ACC112 (cell line): ENCODE measurements at regions not wholly inside any gene's neighbourhood (a gene's known extent, or its start where the extent isn't known, plus 50 kb on each side); places are given as distances from the start of the nearest gene placed in this dataset.
A peak's percentile ranks its signal among the peaks of the same experiment; 100 is the strongest.
"Not testable (repeated sequence)": the region's sequence is repeated elsewhere in the genome, so short reads cannot be mapped to it uniquely, and the experiment has no call there.

ENCODE experiments used
- H2AFZ ChIP-seq: fragments of 200-600 bp; sonication (generic); one replicate; pipeline ENCODE4 v1.6.0; 2017; ENCODE audit warnings: antibody characterized with exemption, low read length; ENCODE audit not compliant: unreplicated experiment
- H3K27ac ChIP-seq: fragments of 200-600 bp; sonication (generic); 2 replicates; pipeline ENCODE4 v1.5.1; 2014; ENCODE audit warnings: low read depth, mild to moderate bottlenecking, antibody characterized with exemption, low read length, moderate library complexity
- H3K27me3 ChIP-seq: fragments of 200-600 bp; sonication (generic); 2 replicates; pipeline ENCODE4 v1.6.1; 2014; ENCODE audit warnings: mild to moderate bottlenecking, antibody characterized with exemption, low read length, moderate library complexity, mixed read lengths; ENCODE audit not compliant: insufficient read depth
- H3K36me3 ChIP-seq: fragments of 200-600 bp; sonication (generic); 2 replicates; pipeline ENCODE4 v1.6.1; 2016; ENCODE audit warnings: mild to moderate bottlenecking, antibody characterized with exemption, low read length, moderate library complexity, mixed read lengths; ENCODE audit not compliant: insufficient read depth
- H3K4me1 ChIP-seq: fragments of 200-600 bp; sonication (generic); one replicate; pipeline ENCODE4 v1.6.1; 2016; ENCODE audit warnings: low read length, mixed read lengths; ENCODE audit not compliant: insufficient read depth, unreplicated experiment, control insufficient read depth
- H3K4me3 ChIP-seq: fragments of 200-600 bp; sonication (generic); 2 replicates; pipeline ENCODE4 v1.5.1; 2014; ENCODE audit warnings: mild to moderate bottlenecking, low read depth, low read length
- H3K79me2 ChIP-seq: fragments of 200-600 bp; sonication (generic); one replicate; pipeline ENCODE4 v1.6.0; 2016; ENCODE audit warnings: low read length; ENCODE audit not compliant: control insufficient read depth, unreplicated experiment, insufficient read depth

DNA sequence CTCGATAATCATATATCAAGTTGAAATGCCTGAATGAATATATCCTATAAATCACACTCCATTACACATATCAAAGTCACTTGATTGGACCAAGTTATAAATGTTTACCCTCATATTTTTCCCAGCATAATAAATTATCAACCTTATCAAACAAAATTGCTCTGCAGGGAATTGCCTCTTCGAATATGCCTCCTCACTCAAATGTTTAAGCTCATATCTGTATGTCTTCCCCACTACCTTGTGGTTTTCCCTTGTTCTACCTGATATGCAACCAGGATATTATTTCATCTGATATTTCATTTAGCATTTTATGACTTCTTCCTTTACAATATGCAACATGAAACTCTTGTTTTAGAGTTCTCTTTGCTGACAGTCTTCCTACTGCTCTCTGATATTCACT, 226.4 kb downstream of the RASSF9 start:
- H3K27ac ChIP-seq: no peak overlapping the region
- H3K4me1 ChIP-seq: no peaks in the 10 kb centered on the region
- no peaks in the 10 kb centered on the region for H3K36me3 ChIP-seq
- no peaks in the 10 kb centered on the region for H3K79me2 ChIP-seq
- H3K27me3 ChIP-seq: no peaks in the 10 kb centered on the region
- no peak overlapping the region for H2AFZ ChIP-seq
- no peak overlapping the region for H3K4me3 ChIP-seq

DNA sequence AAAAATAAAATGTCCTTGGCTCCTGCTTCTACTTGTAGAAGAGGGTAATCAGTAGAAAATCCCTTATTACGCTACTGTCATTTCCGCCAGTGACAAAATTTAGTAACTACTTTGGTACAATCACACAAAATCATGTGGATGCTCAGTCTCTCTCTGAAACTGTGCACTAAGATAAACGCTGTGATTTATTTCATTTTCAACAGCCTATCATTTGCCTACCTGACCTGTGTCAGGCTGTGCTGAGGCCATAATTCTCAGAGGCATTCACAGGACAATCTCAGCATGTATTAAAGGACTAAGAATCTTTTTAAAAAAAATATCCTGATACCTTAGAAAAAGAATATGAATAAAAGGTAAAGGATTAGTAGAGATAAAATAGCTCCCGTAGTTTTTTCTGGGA, 226.0 kb downstream of the RASSF9 start:
- Histone ChIP-seq H3K4me1 (no peaks in the 10 kb centered on the region), H3K4me3 (no peak overlapping the region), H3K79me2 (no peaks in the 10 kb centered on the region), H3K27ac (no peak overlapping the region), H3K27me3 (no peaks in the 10 kb centered on the region), H2AFZ (no peak overlapping the region), H3K36me3 (no peaks in the 10 kb centered on the region)

DNA sequence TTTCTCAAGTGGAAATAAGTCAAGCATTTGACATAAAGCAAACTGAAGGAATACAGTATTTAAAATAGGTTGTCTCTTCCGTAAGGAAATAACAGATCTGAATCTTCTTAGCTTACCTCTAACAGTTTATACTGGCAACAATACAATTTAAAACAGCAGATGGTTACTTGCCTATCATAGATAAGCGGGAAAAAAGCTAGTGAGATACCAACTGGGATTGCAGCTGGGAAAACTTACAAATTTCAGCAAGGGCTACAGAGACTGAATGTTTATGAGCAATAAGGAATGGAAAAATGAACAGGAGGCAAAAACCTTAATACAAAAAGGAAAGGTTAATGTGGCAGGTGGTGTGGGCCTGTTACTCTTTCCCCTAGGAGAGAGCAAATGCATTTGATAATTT, 220.0 kb downstream of the RASSF9 start:
- no peak overlapping the region for H2AFZ ChIP-seq
- H3K27ac ChIP-seq: no peak overlapping the region
- H3K4me3 ChIP-seq: no peak overlapping the region
- no peaks in the 10 kb centered on the region for H3K27me3 ChIP-seq
- H3K4me1 ChIP-seq: no peaks in the 10 kb centered on the region
- H3K79me2 ChIP-seq: no peaks in the 10 kb centered on the region
- H3K36me3 ChIP-seq: no peaks in the 10 kb centered on the region

DNA sequence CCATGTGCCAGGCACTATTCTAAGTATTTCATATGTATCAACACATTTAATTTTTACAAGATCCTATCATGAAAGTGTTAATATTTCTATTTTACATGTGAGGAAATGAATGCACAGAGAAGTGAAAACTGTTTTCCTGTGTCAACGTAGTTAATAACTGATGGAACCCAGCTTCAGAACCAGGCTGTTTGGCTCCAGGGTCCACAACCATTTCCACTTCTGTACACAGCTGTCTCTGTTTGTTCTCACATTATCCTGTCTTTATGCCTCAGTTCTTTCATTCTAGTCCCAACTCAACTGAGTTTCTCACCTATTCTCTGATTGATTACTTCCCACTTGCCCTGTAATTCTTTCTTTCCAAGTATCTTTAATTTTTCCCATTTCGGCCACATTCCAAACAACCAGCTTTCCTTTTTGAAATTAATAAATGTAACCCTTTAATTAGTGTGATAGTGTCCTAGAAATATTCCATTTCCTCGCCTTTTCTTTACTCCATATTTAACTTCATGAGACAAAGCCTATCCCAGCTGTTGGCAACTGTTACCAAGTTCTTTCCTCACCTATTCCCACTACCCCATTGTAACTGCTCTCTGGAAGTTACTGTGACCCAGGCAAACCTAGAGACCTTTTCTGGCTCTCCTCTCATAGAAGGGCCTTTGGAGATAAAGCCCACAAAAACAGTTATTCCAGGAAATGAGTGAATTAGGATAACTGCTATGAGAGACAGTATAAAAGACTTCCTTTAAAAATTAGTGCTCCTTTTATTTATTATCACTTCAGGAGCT, 218.7 kb downstream of the RASSF9 start:
- no peak overlapping the region for H2AFZ ChIP-seq
- H3K79me2 ChIP-seq: no peaks in the 10 kb centered on the region
- no peak overlapping the region for H3K4me3 ChIP-seq
- no peaks in the 10 kb centered on the region for H3K27me3 ChIP-seq
- no peak overlapping the region for H3K27ac ChIP-seq
- H3K4me1 ChIP-seq: no peaks in the 10 kb centered on the region
- H3K36me3 ChIP-seq: no peaks in the 10 kb centered on the region

GRCh38 chr12:85621041-85621440, 215.2 kb downstream of the RASSF9 start:
- Histone ChIP-seq H3K27me3 (no peaks in the 10 kb centered on the region), H3K36me3 (no peaks in the 10 kb centered on the region), H3K4me3 (no peak overlapping the region), H3K79me2 (no peaks in the 10 kb centered on the region), H2AFZ (no peak overlapping the region), H3K27ac (no peak overlapping the region), H3K4me1 (peaks cover 7% of the 10 kb centered on the region)

GRCh38 chr12:85623763-85624162, 212.4 kb downstream of the RASSF9 start:
- Histone ChIP-seq H3K79me2 (no peaks in the 10 kb centered on the region), H2AFZ (no peak overlapping the region), H3K27me3 (no peaks in the 10 kb centered on the region), H3K4me1 (peaks cover 25% of the 10 kb centered on the region), H3K36me3 (no peaks in the 10 kb centered on the region), H3K27ac (no peak overlapping the region), H3K4me3 (no peak overlapping the region)

DNA sequence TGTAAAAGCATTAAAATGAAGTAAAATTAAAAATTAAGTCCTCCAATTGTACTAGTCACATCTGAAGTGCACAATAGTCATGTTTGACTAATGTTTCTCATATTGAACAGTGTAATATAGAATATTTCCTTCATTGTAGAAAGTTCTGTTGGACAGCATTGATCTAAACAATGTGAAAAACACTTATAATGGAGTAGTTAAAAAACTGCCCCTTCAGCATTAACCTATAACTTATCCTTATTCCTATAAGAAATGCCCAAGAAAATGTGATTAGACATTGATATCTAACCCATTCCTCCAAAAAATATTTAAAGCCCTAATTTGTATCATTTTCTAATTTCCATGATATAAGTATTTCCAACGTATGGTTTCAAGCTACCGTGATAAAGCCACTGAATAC, 210.7 kb downstream of the RASSF9 start:
- Histone ChIP-seq H3K4me1 (peaks cover 25% of the 10 kb centered on the region), H2AFZ (no peak overlapping the region), H3K4me3 (no peak overlapping the region), H3K27me3 (no peaks in the 10 kb centered on the region), H3K79me2 (no peaks in the 10 kb centered on the region), H3K27ac (peak overlapping the region; percentile 57; the same call in 1 of the 2 replicates), H3K36me3 (no peaks in the 10 kb centered on the region)

DNA sequence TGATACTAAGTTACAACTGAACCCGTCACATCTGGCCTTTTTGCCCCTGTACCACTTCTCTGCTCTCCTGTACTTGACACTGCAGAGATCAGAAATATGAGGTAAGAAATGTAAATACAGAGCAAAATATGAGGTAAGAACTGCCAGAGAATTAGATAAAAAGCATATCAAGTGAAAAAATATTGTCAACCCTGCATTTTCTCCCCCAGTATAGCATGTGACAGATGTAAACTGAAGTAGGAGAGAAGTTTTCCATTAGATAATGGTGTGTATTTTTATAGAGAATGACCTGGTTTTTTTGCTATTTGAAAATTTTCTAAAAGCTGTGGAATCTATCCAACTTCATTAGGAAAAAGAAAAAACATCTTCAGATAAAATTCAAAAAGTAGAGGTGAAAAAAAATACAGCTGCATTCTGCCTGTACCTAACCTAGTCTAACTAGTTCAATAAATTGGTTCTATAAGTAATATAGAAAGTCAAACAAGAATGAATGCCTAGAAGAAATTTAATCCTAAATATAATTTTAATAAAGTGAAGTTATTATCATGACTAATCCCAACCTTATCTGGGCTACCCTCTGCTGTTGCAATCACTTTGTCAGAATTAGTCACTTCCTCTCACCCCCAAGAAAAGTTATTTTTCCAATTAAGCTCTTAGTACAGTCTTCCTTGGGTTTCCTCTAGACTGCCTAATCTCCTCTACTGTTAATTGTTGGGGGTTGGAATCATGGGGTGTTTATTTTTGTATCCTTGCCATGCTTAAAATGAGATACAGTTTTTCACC, 210.0 kb downstream of the RASSF9 start:
- peak overlapping the region; percentile 78 for H3K27ac ChIP-seq

DNA sequence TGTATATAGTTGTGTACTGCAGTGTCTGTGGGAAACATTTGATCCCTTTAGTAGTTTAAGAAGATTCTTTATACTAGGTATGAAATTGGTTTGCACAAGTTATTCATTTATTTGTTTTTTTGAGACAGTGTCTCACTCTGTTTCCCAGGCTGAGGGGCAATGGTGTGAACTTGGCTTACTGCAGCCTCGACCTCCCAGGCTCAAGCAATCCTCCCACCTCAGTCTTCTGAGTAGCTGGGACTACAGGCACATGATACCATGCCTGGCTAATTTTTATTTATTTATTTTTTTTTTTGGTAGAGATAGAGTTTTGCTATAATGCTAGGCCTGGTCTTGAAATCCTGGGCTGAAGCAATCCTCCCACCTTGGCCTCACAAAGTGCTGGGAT, 209.4 kb downstream of the RASSF9 start:
- no peak overlapping the region for H2AFZ ChIP-seq
- no peak overlapping the region for H3K4me3 ChIP-seq
- no peaks in the 10 kb centered on the region for H3K36me3 ChIP-seq
- no peaks in the 10 kb centered on the region for H3K27me3 ChIP-seq
- H3K79me2 ChIP-seq: no peaks in the 10 kb centered on the region
- H3K4me1 ChIP-seq: peaks cover 25% of the 10 kb centered on the region
- peak overlapping the region; percentile 78 for H3K27ac ChIP-seq

More for the DNA sequence above, 210.0 kb downstream of the RASSF9 start:
- H3K4me3 ChIP-seq: no peak overlapping the region
- H3K79me2 ChIP-seq: no peaks in the 10 kb centered on the region
- H3K27me3 ChIP-seq: no peaks in the 10 kb centered on the region
- H3K4me1 ChIP-seq: peaks cover 25% of the 10 kb centered on the region
- no peaks in the 10 kb centered on the region for H3K36me3 ChIP-seq
- no peak overlapping the region for H2AFZ ChIP-seq

GRCh38 chr12:85627584-85627983, 208.6 kb downstream of the RASSF9 start:
- no peak overlapping the region for H2AFZ ChIP-seq
- no peaks in the 10 kb centered on the region for H3K36me3 ChIP-seq
- H3K27me3 ChIP-seq: no peaks in the 10 kb centered on the region
- peak overlapping the region; percentile 78 for H3K27ac ChIP-seq
- no peaks in the 10 kb centered on the region for H3K79me2 ChIP-seq
- H3K4me3 ChIP-seq: no peak overlapping the region
- peaks cover 29% of the 10 kb centered on the region for H3K4me1 ChIP-seq

GRCh38 chr12:85628562-85628961, 207.6 kb downstream of the RASSF9 start:
- not testable (repeated sequence) for H3K4me3 ChIP-seq, H2AFZ ChIP-seq, H3K36me3 ChIP-seq, H3K27ac ChIP-seq, H3K27me3 ChIP-seq, H3K79me2 ChIP-seq
- H3K4me1 ChIP-seq: peaks cover 29% of the 10 kb centered on the region
